ENCODE measurements at regions not wholly inside any gene's neighbourhood (a gene's known extent, or its start where the extent isn't known, plus 50 kb on each side); places are given as distances from the start of the nearest gene placed in this dataset.

DNA sequence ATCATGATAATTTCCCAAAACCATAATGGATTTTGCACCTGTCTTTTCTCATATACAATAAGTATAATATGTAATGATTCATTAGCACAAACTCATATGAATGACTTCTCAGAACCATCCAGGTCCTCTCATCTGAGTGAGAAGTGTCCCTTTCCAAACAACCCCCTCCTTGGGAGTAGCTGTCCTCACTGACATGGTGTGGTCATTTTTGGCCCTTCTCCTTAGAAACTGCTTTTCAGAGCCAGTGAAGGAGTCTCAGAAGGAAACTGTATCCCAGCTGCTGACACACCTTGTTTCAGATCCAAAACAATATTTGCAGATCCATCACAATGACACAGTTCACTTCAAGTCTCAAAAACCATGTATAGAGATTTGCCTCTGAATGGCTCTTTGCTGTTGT lies 95.5 kb downstream of the MIS18A start:
- no peak for DNase-seq

DNA sequence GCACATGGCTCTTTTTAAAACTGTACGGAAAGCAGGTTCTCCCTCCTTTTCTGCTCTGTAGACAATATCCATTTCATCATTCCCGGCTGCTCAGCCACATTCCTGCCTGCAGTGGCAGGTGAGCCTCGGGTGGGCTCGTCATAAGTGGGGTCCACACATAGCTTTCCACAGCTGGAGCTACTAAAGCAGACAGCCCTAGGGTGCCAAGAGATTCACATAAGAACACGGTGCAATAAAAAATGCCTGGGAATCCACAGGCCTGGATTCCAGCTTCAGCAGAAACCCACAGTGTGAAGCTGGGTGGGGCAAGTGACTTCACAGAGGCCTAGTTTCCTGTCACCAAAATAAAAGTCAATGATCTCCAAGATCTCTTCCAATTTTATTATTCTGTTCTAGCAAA lies 96.4 kb downstream of the MIS18A start:
- no peak for DNase-seq

DNA sequence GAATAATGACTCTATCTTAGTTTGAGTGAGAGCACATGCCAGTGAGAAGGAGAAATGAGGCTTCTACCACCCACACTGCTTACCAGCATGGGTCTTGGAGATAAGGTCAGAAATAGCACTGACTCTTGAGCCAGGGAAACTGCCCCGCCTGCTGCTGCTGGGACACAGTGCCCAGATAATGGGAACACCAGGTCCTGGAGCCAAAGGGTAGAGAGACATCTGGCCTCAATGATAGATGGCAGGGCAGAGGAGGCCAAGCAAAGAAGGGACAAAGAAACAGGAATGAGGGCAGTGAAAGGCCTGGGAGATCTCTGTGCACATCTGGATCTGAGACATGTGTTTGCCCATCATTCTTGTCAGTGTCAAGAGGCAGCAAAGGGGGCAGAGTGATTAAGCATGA lies 97.4 kb downstream of the MIS18A start:
- no peak for DNase-seq

DNA sequence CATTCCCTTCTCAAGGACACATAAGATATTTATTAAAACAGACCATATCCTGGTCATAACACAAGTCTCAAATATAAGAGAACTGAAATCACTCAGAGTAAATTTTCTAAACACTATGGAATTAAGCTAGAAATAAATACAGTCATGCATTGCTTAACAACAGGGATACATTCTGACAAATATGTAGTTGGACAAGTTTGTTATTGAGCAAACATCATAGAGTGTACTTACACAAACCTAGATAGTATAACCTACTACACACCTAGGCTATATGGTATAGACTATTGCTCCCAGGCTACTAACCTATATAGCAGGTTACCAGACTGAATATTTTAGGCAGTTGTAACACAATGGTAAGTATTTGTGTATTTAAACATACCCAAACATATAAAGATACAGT lies 104.0 kb downstream of the MIS18A start:
- no peak for DNase-seq

DNA sequence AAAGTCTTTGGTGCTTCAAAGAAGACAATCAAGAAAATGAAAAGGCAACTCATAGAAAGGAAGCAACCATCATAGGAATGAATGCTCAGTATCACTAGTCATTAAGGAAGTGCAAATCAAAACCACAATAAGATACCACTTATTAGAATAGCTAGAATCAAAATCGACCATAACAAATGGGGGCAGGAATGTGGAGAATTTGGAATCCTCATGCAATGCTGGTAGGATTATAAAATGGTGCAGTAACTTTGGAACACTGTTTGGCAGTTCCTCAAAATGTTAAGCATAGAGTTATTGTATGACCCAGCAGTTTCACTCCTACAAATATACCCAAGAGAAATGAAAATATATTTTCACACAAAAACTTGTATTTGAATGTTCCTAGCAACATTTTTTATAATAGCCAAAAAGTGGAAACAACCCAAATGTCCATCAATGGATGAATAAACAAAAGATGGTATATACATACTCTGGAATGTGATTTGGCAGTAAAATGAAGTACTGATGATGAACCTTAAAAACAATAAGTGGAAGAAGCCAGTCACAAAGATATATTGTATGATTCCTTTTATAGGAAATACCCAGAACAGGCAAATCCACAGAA lies 105.6 kb downstream of the MIS18A start:
- no peak for DNase-seq

DNA sequence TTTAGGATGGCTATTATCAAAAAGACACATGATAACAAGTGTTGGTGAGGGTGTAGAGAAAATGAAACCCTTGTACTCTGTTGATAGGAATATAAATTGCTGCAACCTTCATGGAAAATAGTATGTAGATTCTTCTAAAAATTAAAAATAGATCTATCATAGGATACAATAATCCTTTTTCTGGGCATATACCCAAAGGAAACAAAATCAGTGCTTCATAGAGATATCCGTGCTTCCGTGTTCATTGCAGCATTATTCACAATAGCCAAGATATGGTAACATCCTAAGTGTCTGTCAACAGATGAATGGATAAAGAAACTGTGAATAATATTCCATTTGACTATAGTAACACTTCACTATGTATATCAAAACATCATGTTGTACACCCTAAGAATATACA lies 106.7 kb downstream of the MIS18A start:
- DNase-seq = no peak

DNA sequence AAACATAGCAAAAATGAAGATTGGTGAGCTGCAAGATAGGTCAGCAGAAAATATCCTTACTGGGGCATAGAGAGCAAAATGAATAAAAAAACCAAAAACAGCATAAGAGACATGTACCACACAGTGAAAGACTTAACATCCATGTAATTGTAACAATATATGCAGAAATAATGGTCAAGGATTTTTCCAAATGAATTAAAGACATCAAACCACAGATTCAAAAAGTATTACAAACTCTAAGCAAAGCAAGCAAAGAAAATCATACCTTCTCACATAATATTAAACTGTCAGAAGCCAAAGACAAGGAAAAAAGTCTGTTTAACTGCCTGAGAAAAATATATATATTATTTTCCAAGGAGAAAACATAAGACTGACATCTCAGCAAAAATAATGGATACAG lies 111.3 kb downstream of the MIS18A start:
- no peak for DNase-seq

DNA sequence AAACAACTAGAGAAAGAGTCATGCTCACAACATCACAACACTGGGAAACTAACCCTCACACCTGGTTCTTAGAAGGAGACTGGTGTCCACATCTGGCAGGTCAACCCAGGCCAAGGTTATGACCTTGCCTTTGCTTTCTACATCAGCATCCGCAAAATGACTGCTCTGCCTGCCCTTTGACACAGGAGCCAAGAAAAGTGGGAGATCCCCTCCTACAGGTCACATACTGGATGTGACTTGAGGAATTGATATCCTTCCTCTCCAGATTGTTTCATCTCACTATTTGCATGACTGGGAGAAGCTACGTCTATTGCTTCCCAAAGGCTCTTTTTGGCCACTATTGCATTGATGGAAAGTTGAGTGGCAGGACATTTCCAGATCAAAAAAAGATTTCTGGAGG lies 115.5 kb downstream of the MIS18A start:
- no peak for DNase-seq

DNA sequence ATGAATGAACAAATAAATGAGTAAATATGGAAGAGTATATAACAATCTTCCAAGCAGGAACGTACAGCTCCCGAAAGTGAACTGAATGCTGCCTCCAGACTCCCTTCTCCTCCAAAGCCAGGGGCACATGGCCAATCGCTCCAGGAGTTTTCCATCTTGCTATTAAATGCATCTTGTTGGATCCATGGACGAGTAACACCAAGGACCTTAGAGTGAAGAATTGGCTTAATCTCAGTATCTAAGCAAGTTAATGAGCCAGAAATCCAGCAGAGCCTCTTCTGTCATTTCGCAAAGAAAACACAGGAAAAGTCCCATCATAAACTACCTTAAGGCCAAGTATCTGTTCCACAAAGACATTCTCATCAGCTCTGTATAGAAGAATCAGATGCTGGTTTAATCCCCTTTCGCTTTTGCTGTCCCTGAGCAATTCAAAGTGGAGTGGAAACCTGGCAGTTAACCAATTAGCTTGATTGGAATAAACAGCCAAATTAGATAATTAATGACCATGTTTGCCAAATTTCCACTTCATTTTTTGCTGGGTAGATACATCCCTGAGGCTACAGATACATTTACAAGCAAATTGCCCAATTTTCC lies 116.0 kb downstream of the MIS18A start:
- DNase-seq = no peak

DNA sequence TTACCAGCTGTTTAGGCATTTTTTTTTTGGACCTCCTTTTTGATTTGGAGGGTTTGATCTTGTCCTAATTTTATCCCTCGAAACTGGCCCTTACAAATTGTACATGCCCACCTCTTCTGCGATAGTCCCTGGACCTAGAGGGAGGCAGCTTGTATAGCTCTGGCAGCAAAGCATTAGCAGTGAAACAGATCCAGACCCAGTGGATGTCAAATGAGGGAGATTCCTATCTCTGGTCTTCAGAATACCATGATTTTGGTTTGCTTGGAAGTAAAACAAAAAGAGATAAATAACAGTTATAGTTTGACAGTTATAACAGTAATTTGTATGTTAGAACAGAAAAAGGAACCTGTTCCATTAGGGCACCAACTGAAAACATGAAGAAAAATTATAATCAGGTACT lies 123.6 kb downstream of the MIS18A start:
- DNase-seq = no peak

DNA sequence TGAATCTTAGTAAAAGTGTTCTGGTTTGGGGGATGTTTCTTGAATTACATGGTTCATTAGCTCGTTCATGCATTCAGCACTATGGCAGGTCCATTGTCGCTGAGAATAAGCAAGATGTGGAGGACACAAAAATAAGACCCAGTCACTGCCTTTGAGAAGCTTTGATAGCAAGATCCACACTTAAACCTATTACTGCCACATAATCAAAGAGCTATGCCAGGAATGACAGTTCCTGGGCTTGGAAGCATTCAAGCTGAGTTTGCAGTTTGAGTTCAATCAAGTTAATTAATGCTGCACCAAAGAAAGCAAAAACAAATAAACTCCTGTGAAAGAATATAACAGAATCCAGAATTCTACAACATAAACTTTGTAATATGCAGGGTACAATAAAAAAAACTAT lies 131.8 kb downstream of the MIS18A start:
- no peak for DNase-seq

DNA sequence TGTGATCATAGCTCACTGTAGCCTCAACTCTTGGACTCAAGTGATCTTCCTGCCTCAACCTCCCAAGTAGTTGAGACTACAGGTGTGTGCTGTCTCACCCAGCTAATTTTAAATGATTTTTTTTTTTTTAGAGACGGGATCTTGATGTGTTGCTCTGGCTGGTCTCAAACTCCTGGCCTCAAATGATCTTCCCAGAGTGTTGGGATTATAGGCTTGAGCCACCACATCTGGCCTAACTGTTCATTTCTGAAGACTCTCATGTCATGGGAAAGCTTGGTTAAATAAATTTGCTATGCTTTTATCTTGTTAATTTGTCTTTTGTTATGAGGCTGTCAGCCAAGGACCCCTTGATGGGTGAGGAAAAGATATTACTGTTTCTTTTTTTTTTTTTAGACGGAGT lies 134.0 kb downstream of the MIS18A start:
- no peak for DNase-seq

DNA sequence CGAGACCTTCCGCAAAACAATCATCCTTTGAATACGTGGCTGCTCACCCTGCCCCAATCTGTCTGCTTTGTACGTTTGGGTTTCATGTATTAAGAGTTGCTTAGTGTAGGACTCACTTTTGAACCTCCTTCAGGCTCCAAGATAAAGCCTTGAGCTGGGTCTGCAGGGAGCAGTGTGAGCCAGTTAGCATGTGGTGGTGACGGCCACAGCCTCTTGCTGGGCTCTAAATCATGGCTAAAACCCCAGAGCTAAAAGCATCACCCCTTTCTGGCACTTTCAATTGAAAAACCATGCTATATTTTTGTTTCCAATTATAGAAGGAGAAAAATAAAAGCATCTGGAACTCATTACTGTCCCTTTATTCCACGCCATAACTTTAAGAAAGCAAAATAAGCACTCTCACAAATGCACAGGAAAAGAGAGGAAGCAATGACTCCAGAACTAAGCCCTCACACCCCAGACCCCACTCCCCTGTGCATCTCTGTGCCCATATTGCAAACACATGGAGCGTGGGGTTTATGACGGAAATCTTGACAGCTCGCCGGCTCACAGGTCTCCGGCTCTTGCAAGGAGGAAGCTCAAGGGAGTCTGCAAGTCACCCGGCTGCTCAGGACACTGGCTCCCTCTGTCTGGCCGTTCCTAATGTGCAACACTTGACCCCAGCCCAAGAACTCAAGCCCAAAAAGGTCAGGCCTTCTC lies 135.5 kb downstream of the MIS18A start:
- DNase-seq = no peak

DNA sequence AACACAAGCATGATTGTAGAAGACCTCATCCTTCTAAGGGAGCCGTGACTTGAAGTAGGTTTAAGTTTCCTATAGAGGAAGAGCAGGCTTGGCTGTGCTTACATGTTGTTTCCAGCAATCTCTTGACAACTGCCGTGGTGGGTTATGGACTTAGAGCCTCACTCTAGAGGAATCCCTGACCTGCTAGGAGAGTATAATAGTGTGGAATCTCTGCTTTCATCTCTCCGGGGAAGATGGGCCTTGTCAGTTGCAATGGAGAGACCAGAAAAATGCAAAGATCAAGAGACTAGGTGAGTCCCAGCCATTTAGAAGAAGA lies 137.6 kb downstream of the MIS18A start:
- DNase-seq = no peak

DNA sequence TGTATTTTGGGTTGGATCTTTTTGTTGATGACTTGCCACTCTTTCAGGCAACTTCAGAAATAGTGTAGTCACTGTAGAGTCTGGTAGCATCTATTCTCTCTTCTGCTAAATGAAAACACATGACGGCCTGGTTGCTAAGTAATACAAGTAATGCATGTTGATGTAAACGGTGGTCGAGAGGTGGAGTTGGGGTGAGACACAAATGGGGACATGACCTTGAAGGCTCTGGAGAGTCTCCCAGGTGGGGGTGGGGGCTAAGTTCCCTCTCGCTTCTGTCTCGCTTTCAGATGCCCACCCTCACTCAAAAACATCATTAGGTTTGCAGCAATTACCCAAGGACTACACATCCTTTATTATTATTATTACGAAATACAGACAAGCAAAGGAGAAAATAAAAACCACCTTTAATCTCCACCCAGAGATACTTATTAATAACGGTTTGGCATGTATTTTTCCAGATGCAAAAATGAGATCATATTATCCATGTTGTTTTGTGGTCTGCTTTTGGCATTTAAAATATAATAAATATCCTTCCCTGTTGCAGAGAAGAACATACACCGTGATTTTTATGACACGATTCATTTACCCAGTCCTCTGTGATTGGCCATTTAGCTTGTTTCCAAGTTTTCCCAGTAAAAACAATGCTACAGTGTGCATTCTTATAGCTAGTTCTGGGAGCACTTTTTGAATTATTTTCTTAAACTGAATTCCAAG lies 138.1 kb downstream of the MIS18A start:
- DNase-seq = no peak

DNA sequence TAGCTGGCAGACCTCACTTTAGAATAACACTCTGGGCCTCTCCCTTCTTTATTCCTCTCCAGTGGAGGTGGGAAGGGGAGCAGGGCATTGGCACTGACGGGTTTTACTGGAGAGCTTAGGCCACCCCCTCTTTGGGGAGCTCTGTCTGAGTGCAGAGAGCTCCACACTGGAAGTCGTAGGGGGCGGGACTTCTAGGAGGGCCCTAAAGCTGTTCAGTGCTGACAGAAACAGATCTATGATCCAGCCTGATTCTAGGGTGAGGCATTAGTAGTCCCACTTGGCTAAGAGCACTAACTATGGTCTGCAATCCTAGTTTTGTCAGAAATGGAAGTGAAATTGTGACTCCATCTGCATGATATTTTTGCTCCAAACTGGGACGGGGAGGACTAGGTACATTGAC lies 138.7 kb downstream of the MIS18A start:
- DNase-seq = no peak

DNA sequence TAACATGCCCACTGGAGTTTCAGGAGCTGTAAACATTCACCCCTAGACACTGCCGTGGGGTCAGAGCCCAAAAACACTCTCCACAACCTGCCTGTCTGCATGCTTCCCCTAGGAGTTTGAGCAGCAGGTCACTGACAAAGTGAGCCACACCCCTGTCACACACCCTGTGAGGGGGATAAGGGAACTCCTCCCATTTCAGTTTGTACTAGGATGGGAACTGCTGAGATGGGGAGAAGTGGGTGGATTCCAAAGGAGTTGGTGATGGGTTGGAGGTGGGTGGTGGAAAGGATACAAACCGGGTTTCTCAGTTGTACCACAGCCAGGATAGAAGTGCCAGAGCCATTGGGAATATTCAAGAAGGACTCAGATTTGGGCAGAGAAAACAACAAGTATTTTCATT lies 140.2 kb downstream of the MIS18A start:
- DNase-seq = no peak

DNA sequence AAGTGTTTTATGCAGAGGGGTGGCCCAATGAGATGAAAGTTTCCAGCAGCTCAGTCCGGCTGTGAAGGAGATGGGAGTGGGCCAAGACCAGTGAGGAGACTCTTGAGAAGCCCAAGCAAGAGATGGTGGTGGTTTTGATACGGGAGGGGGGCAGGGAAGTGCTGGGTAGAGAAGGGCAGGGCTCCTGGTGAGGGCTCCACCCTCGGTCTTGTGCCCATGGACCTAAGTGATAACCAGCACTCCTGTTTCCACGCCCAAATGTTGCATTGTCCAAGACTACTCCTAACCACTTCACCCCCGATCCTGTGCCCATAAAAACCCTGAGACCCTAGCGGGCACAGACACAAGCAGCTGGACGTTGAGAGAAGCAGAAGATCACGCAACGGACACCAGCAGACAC lies 140.9 kb downstream of the MIS18A start:
- DNase-seq = no peak

DNA sequence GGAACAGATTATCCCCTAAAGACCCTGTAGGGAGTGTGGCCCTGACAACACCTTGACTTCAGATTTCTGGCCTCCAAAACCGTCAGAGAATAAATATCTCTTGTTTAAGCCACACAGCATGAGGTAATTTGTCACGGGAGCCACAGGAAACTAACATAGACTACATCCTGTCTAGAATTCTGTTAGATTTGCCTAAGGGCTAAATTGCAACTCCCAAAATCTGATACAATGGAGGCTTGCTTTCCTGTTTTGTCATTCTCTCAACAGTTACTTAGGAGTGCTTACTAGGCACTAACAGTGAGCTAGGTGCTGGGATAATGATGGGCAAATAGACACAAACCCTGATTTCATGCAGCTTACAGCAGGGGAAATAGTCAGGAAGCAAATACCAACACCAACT lies 141.6 kb downstream of the MIS18A start:
- DNase-seq = no peak

DNA sequence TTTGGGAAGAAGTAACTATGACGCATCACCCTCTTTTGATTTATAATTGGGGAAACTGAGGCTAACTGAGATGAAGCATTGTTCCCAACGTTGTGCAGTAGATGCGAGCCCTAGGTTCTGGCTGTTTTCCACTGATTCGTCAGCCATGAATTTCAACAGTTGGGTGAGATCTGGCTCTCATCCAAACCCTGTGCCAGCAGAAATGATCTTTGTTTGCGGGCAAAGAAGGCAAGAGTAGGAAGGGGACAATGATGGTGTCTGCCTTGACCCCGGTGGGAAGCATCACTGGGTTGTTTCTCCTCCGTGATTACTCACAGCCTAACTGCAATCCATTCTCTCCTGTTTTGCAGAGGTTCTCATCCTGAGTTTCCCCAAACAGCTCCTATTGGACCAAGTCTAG lies 142.3 kb downstream of the MIS18A start:
- no peak for DNase-seq

DNA sequence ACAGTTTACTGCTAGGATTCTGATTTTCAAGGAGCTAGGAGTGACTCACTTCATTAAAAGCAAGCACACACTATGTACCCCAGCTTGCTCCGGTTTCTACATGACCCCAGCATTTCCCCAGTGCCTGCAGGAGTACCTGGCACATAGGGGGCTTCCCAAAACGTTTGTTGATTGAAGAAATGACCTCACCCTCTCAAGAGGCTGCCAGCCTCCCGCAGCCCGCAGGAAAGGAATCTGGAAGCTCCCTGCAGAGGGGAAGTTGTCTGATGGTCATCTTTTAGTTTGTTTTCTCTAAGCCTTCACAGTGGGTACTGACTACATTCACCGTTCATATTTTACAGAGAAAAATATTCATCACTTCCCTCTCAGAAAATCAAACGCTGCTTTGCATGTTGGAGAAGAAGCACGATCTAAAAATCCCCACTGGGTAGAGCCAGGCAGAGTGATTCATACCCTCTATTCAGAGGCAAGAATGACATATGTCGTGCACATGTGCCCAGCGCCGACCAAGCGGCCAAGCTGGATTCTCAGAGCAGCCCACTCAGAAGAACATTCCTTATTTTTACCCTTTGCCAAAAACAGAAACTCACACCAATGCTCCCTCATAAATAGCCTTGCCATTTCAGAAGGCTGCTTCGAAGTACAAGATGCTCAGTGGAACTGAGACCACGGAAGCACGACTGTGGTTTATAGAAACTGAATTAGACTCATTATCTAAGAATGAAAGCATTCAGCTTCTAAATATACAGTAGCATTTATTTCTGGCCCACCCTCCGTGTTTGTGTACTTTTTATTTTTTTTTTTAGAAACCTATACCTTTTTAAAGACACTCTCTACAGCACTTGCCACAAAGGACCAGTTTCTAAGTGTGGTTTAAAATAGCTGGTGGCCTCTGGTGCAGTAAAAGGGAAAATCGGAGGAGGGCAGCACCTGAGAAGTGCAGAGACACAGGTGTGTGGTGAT lies 143.2 kb downstream of the MIS18A start:
- DNase-seq = no peak

DNA sequence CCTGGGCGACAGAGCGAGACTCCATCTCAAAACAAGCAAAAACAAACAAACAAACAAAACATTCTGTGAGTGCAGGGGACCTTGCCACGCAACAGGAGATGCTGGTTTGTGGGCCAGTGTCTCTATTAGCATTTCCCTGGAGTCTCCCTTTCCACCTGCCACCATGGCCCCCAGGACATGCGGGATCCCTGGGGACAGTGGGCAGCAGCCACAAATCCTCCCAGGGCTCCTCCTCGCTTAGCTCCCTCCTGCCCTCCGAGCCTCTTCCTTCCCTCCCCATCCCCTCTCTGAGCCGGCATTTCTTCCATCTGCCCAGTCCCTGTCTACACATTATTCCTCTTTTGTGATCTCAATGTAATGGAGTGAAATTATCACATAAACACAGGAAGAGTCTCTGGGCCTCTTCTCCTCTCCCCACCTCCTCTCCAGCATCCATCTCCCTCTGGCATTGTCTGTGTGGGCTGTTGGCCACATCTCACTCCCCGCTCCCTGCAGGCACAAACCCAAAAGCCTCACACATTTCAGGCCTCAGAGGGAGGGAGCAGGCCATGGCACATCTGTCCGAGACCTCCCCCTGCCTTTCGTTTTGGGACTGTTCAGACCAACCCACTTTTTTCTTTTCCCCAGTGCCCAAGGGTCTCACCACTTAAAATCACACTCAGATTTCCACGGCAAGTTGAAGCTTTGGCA lies 144.3 kb downstream of the MIS18A start:
- no peak for DNase-seq

DNA sequence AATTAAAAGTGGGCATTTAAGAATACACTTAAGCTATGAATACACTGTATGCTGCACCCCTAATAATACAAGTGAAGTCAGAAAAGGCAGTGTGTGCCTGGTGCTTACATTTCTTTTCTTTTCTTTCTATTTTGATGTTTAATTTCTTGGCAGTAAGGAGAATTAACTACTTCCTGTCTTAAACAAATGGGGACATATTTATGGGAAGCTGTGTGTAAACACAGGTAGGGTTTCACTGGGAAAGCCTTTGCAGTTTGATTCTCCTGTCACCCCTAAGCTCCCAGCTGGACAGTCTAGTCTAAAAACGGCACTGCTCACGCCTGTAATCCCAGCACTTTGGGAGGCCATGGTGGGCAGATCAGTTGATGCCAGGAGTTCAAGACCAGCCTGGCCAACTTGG lies 146.0 kb downstream of the MIS18A start:
- no peak for DNase-seq

Data from stimulated activated CD8-positive, alpha-beta memory T cell treated with anti-CD3 and anti-CD28 coated beads, Interleukin-4, amount 100 ng/mL, for 48 hours (primary cell).